H9 (cell line): ENCODE measurements at regions not wholly inside any gene's neighbourhood (a gene's known extent, or its start where the extent isn't known, plus 50 kb on each side); places are given as distances from the start of the nearest gene placed in this dataset.

Source experiments
- DNase-seq: peaks from one replicate; pipeline ENCODE4 v3.0.0-alpha.2; 2017
- H2AFZ ChIP-seq: one replicate; pipeline ENCODE4 v1.6.1; 2013; ENCODE audit warnings: mild to moderate bottlenecking, low read length, control low read depth, moderate library complexity
- H2AK5ac ChIP-seq: 2 replicates; pipeline ENCODE4 v1.6.1; 2013; ENCODE audit warnings: low read length, control low read depth, mixed read lengths; ENCODE audit not compliant: insufficient read length
- H2BK120ac ChIP-seq: one replicate; pipeline ENCODE4 v1.6.1; 2013; ENCODE audit warnings: low read depth, mild to moderate bottlenecking, low read length, control low read depth, inconsistent platforms; ENCODE audit not compliant: poor library complexity, severe bottlenecking
- H2BK12ac ChIP-seq: 2 replicates; pipeline ENCODE4 v1.6.1; 2013; ENCODE audit warnings: low read length, control low read depth, mixed read lengths, low read depth; ENCODE audit not compliant: insufficient read length
- H2BK15ac ChIP-seq: 2 replicates; pipeline ENCODE4 v1.6.1; 2013; ENCODE audit warnings: low read depth, low read length, control low read depth
- H2BK20ac ChIP-seq: one replicate; pipeline ENCODE4 v1.6.1; 2013; ENCODE audit warnings: low read depth, mild to moderate bottlenecking, low read length, control low read depth, inconsistent platforms; ENCODE audit not compliant: poor library complexity, severe bottlenecking
- H2BK5ac ChIP-seq: 2 replicates; pipeline ENCODE4 v1.6.1; 2013; ENCODE audit warnings: low read length, control low read depth, mixed read lengths; ENCODE audit not compliant: insufficient read length
- H3K14ac ChIP-seq: 2 replicates; pipeline ENCODE4 v1.6.1; 2013; ENCODE audit warnings: low read length, control low read depth; ENCODE audit not compliant: insufficient read depth
- H3K18ac ChIP-seq: 2 replicates; pipeline ENCODE4 v1.6.1; 2013; ENCODE audit warnings: low read depth, mild to moderate bottlenecking, mixed read lengths, low read length, control low read depth; ENCODE audit not compliant: insufficient read length
- H3K23ac ChIP-seq: 2 replicates; pipeline ENCODE4 v1.6.1; 2013; ENCODE audit warnings: low read length, control low read depth, mixed read lengths, low read depth; ENCODE audit not compliant: insufficient read length
- H3K23me2 ChIP-seq: 2 replicates; pipeline ENCODE4 v1.6.1; 2013; ENCODE audit warnings: low read depth, mild to moderate bottlenecking, mixed read lengths, low read length, control low read depth; ENCODE audit not compliant: insufficient read length, poor library complexity, severe bottlenecking
- H3K27ac ChIP-seq: 2 replicates; pipeline ENCODE4 v1.5.1; 2013; ENCODE audit warnings: low read length, control low read depth, mixed read lengths, low read depth; ENCODE audit not compliant: insufficient read length
- H3K27me3 ChIP-seq: 2 replicates; pipeline ENCODE4 v1.6.1; 2013; ENCODE audit warnings: low read length, control low read depth, inconsistent platforms; ENCODE audit not compliant: insufficient read depth
- H3K4ac ChIP-seq: 2 replicates; pipeline ENCODE4 v1.6.1; 2013; ENCODE audit warnings: low read depth, mild to moderate bottlenecking, control low read depth, inconsistent platforms, low read length, moderate library complexity
- H3K4me1 ChIP-seq: 2 replicates; pipeline ENCODE4 v1.6.1; 2013; ENCODE audit warnings: low read length, control low read depth, inconsistent platforms; ENCODE audit not compliant: insufficient read depth
- H3K4me2 ChIP-seq: 2 replicates; pipeline ENCODE4 v1.6.1; 2013; ENCODE audit warnings: low read length, control low read depth, mixed read lengths; ENCODE audit not compliant: insufficient read length, insufficient read depth
- H3K56ac ChIP-seq: 2 replicates; pipeline ENCODE4 v1.6.1; 2013; ENCODE audit warnings: low read depth, mild to moderate bottlenecking, mixed read lengths, low read length, control low read depth; ENCODE audit not compliant: insufficient read length
- H3K79me1 ChIP-seq: 2 replicates; pipeline ENCODE4 v1.6.1; 2013; ENCODE audit warnings: low read depth, mild to moderate bottlenecking, moderate library complexity, low read length, control low read depth, inconsistent platforms; ENCODE audit not compliant: insufficient read depth, poor library complexity, severe bottlenecking
- H3K79me2 ChIP-seq: 2 replicates; pipeline ENCODE4 v1.6.1; 2013; ENCODE audit warnings: low read length, control low read depth, inconsistent platforms; ENCODE audit not compliant: insufficient read depth
- H3K9ac ChIP-seq: 2 replicates; pipeline ENCODE4 v1.6.1; 2013; ENCODE audit warnings: low read length, control low read depth, mixed read lengths; ENCODE audit not compliant: insufficient read length; ENCODE audit errors: extremely low read depth
- H3K9me3 ChIP-seq: one replicate; pipeline ENCODE4 v1.6.1; 2013; ENCODE audit warnings: low read depth, low read length, inconsistent platforms; ENCODE audit not compliant: control insufficient read depth
- H3T11ph ChIP-seq: one replicate; pipeline ENCODE4 v1.6.1; 2013; ENCODE audit warnings: mild to moderate bottlenecking, low read length, control low read depth, inconsistent platforms
- H4K20me1 ChIP-seq: one replicate; pipeline ENCODE4 v1.6.1; 2013; ENCODE audit not compliant: control insufficient read depth, insufficient read length, insufficient read depth
- H4K5ac ChIP-seq: 2 replicates; pipeline ENCODE4 v1.6.1; 2013; ENCODE audit warnings: low read depth, mild to moderate bottlenecking, mixed read lengths, low read length, control low read depth; ENCODE audit not compliant: insufficient read length
- H4K8ac ChIP-seq: replicated peaks from 2 replicates; pipeline ENCODE4 v1.6.1; 2013; ENCODE audit warnings: low read length, control low read depth, mixed read lengths, low read depth; ENCODE audit not compliant: insufficient read length
- H4K91ac ChIP-seq: 2 replicates; pipeline ENCODE4 v1.6.1; 2013; ENCODE audit warnings: low read depth, mild to moderate bottlenecking, moderate library complexity, mixed read lengths, low read length, control low read depth; ENCODE audit not compliant: insufficient read length
- H3K27ac Mint-ChIP-seq, 3 experiments: 2 replicates in 2 of 3; 3 replicates in 1 of 3; pipeline ENCODE4 v1.8.0; 2020 to 2021; ENCODE audit warnings: mixed read lengths in 3 of 3, mild to moderate bottlenecking in 1 of 3, moderate library complexity in 1 of 3
- H3K27me3 Mint-ChIP-seq: 2 replicates; pipeline ENCODE4 v1.8.0; 2021; ENCODE audit warnings: low read depth, mild to moderate bottlenecking, moderate library complexity, mixed read lengths
- H3K36me3 Mint-ChIP-seq, 3 experiments: 2 replicates in 2 of 3; 3 replicates in 1 of 3; pipeline ENCODE4 v1.8.0; 2020 to 2021; ENCODE audit warnings: low read depth in 3 of 3, mixed read lengths in 3 of 3; ENCODE audit not compliant: insufficient read depth in 1 of 3
- H3K4me1 Mint-ChIP-seq, 2 experiments: 2 replicates each; pipeline ENCODE4 v1.8.0; 2020; ENCODE audit warnings: mixed read lengths in 2 of 2
- H3K4me3 Mint-ChIP-seq, 2 experiments: 2 replicates in 1 of 2; 3 replicates in 1 of 2; pipeline ENCODE4 v1.8.0; 2020 to 2021; ENCODE audit warnings: mild to moderate bottlenecking in 2 of 2, mixed read lengths in 2 of 2, moderate library complexity in 1 of 2
- H3K9me3 Mint-ChIP-seq, 2 experiments: 2 replicates in 1 of 2; 3 replicates in 1 of 2; pipeline ENCODE4 v1.8.0; 2020; ENCODE audit warnings: mild to moderate bottlenecking in 2 of 2, mixed read lengths in 2 of 2, moderate library complexity in 1 of 2
- CTCF ChIP-seq: fragments of 200-600 bp; sonication (generic); conservative IDR thresholded peaks from 3 replicates; pipeline ENCODE4 v1.8.0; 2021; ENCODE audit warnings: antibody characterized with exemption, mild to moderate bottlenecking
- WGBS: extraction: QIAGEN DNeasy Blood & Tissue Kit; methylation state at CpG from one replicate; pipeline ENCODE4 v1.1.7; 2013; ENCODE audit warnings: missing lambda C conversion rate, low lambda C conversion rate, mixed read lengths; ENCODE audit not compliant: insufficient read length; ENCODE audit errors: extremely low coverage; 5-methylcytosine and 5-hydroxymethylcytosine counted together

DNA sequence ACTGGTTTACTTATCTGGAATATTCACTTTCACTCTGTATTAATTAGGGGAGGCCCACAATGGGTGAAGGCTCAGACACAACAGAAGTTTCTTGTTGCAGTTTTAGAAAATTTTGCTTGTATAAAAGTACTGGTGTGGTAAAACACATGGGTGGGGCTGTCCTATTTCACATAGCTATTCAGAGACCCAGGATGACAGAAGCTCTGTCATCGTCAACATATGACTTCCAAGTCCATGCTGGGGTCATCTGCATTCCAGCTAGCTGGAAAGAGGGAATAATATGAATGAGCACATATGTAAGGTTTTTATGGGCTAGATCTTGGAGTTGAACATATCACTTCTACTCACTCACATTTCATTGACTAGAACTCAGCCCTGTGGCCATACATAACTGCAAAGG lies 166.4 kb upstream of the KCTD3 start:
- Histone ChIP-seq H2AK5ac (no peak overlapping the region), H2AFZ (no peak overlapping the region), H2BK12ac (no peak overlapping the region), H3K23ac (no peak overlapping the region), H4K8ac (no peak overlapping the region), H3K27me3 (no peaks in the 10 kb centered on the region; the same call in 1 of the 2 replicates), H2BK15ac (no peak overlapping the region), H3K18ac (no peak overlapping the region), H3K79me2 (no peaks in the 10 kb centered on the region), H2BK5ac (no peak overlapping the region), H3K9me3 (no peaks in the 10 kb centered on the region), H4K20me1 (no peaks in the 10 kb centered on the region), H3K23me2 (no peaks in the 10 kb centered on the region), H3K79me1 (no peaks in the 10 kb centered on the region), H3K27ac (no peak overlapping the region), H3K4me2 (no peak overlapping the region), H3K14ac (no peak overlapping the region), H2BK20ac (no peak overlapping the region), H4K5ac (no peak overlapping the region), H3K4me1 (no peaks in the 10 kb centered on the region), H3K9ac (no peak overlapping the region), H3K56ac (no peak overlapping the region), H3K4ac (no peak overlapping the region), H2BK120ac (no peak overlapping the region), H3T11ph (no peak overlapping the region), H4K91ac (no peak overlapping the region)
- Mint-ChIP-seq H3K4me1 (peaks cover 0 to 5% of the 10 kb centered on the region in 2 experiments; a peak in 1 of 4 replicates), H3K27me3 (no peaks in the 10 kb centered on the region), H3K4me3 (no peak overlapping the region), H3K36me3 (no peaks in the 10 kb centered on the region), H3K9me3 (no peaks in the 10 kb centered on the region; a peak in 1 of 5 replicates), H3K27ac (no peak overlapping the region)
- WGBS: no CpG with 5 or more reads among the region's 1 CpG
- DNase-seq: no peak
- TF ChIP-seq CTCF: no peak
